NCI-H1694 treated with DMSO at 0.1 percent for 48 hours (cell line): ENCODE measurements at regions not wholly inside any gene's neighbourhood (a gene's known extent, or its start where the extent isn't known, plus 50 kb on each side); places are given as distances from the start of the nearest gene placed in this dataset.
"Not testable (repeated sequence)": the region's sequence is repeated elsewhere in the genome, so short reads cannot be mapped to it uniquely, and the experiment has no call there.

Source experiments
- DNase-seq: peaks from one replicate; lab custom pipeline; 2025; lab: John Stamatoyannopoulos, UW

DNA sequence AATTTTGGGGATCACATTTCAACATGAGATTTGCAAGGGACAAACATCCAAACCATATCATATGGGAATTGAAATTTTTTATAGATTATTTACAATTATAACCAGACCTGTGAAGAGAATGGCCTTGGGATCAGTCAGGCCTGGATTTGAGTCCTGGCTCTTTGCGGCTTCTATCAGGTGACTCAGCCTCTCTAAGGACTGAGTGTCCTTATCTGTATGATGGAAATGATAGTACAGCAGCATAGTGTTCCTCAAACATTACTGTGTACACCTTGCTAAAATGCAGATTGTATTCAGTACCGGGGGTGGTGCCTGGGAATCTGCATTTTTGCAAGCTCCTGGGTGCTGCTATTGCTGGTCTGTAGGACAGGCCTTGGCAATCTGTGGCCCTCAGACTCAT, 206.7 kb upstream of the PROK2 start:
- DNase-seq: no peak

- DNase-seq: no peak
Measured at GRCh38 chr3:71991046-71991445, 206.1 kb upstream of the PROK2 start.

DNA sequence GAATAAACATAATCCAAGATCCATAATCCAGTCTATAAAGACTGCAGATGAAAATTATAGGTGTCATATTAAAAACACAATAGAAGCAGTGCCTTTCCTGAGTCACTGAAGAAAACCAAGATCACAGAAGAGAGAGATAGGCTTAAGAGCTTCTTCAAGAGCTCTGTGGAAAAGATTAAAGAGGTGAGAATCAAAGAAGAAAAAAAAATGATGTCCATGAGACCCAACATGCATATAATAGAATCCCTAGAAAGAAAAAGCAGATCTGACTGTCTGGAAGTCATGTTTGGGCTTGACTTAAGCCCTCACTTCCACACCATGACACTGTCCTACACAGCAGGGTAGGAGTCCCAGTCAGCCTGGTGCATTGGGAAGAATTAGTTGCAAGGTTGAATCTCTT, 205.6 kb upstream of the PROK2 start:
- DNase-seq: no peak

DNA sequence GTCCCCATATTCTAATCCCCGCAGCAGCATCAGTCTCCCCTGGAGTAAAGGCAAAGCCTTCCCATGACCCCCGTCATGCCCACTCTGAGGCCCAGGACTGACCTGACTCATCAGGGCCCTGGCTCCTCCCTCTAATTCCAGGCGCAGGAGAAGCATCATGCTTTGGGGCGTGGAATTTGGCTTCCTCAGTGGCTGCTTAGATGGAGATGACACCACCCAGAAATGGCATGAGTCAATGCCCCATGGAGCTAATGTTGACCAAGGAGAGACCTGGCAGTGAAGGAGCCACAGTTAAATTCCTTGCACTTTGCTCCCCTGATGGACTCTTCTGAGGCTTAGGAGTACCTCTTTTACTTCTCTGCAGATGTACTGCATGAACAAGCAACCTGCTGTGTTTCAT, 204.2 kb upstream of the PROK2 start:
- DNase-seq: no peak

DNA sequence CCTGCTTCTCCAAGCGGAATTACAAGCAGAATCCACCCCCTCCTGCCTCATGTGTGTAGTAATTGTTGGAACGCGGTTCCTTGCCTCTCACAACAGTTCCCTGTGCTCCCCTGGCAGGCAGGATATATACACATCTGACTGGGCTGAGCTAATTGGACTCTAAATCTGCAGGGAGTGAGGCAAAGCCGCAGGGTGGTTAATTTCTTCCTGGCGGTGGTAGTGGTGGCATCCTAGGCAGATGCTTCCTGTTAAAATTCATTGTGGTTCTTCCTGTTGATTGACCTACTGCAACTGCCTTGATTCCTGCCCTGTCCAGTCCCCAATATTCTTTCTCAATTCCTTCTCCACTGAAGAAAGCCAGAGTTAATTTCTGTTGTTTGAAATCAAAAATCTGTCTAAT, 202.9 kb upstream of the PROK2 start:
- peak; percentile 1 for DNase-seq

DNA sequence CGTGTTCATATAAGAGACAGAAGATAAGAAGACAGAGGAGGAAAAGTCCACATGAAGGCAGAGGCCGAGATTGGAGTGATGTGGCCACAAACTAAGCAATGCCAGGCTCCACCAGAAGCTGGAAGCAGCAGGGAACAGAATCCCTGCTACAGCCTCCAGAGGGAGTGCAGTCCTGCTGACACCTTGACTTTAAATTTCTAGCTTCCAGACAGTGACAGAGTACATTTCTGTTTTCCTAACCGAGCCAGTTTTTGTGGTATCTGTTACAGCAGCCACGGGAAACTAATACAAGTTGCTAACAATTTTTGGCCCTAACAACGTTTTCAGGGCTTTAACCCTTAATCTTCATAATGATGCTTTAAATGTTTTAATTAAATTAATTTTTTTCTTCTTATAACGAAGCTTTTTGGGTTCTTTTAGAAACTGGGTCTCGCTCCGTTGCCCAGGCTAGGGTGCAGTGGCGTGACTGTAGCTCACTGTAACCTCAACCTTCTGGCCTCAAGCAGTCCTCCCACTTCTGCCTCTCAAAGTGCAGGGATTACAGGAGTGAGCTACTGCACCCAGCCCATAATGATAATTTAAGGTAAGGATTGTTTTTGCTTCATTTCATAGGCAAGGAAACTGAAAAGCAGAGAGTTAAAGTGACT, 202.3 kb upstream of the PROK2 start:
- no peak for DNase-seq

DNA sequence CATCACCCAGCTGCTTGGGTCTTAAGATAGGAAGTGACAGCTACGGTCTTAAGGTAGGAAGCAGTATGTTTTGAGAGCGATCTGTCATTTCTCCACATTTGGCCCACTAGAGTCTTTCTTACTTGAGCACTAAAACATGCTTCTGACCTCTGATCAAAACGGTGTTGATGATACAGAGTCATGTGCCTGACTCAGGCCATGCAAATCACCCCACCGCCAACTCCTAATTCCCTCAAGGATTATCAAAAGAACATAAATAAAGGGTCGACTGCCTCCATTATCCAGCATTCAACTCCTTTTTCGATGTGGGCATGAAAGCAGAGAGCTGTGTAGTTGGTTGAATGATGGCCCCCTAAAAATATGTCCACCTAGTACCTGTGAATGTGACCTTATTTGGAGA, 201.7 kb upstream of the PROK2 start:
- no peak for DNase-seq

GRCh38 chr3:71984843-71985613, 200.1 kb upstream of the PROK2 start:
- DNase-seq: no peak

DNA sequence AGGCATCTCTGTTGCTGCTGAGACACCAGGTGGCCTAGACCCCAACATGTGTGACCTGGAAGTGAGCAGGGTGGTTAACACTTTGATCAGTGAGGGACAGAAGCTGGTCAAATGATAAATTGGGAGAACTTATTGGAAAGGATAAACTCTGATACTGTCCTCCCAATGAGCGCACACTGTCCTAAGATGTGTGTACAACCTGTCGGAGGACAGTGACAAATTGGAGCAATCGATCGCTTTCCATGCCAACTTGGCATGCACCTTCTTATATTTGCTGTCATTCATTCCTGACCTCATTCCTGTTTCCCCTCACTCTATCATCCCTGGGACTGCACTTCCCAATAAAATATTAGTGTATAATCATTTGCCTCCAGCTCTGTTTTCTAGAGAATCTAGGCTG, 198.7 kb upstream of the PROK2 start:
- no peak for DNase-seq

DNA sequence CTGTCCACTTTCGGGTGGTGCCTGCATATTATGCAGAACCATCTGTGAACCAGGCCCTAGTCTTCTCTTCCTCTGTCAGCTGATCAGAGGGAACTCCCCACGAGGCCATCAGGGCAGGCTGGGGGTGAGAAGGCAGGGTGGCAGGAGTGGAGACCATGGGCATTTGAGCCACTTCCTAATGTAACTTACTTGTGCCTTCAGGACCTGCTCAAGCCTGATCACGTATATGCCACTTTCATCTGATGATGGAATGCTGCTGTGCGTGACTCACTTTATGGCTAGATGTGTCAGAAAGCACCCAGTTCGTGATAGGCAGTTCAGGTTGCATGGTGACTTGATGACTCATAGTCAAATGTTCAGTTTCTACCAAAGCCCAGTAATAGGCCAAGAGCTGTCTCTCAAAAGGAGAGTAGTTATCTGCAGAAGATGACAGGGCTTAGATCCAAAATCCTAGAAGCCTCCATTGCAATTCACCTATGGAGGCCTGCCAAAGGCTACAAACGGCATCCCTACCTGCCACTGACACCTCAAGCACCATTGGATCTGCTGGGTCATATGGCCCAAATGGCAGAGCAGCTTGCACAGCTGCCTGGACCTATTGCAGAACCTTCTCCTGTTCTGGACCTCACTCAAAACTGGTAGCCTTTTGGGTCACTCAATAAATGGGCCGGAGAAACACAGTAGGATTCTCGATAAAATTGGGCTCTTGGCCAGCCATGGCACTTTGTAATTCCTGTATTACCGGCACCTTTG, 197.7 kb upstream of the PROK2 start:
- not testable (repeated sequence) for DNase-seq

- no peak for DNase-seq
Measured at GRCh38 chr3:71979175-71979574, 194.2 kb upstream of the PROK2 start.

GRCh38 chr3:71978150-71978721, 193.3 kb upstream of the PROK2 start:
- DNase-seq: no peak

GRCh38 chr3:71977525-71977924, 192.6 kb upstream of the PROK2 start:
- DNase-seq: no peak

DNA sequence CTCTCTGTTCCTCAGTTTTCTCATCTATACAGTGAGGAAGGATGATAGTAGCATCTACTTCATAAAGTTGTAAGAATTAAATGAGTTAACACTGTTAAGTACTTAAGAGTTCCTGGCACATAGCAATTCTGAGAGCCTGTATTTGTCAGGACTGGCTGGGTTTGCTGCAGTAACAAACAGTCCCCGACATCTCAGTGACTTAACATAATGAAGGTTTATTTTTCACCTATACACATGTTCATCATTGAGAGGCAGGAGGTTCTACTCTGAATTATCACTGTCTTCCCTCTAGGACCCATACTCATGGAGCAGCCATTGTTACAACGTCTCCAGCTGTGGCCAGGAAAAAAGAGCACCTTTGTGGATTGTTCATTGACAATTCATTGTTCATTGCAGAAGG, 190.6 kb upstream of the PROK2 start:
- no peak for DNase-seq

- no peak for DNase-seq
Measured at GRCh38 chr3:71974786-71975185, 189.8 kb upstream of the PROK2 start.

- DNase-seq: no peak
Measured at GRCh38 chr3:71973274-71974030, 188.5 kb upstream of the PROK2 start.

- no peak for DNase-seq
Measured at GRCh38 chr3:71972031-71972430, 187.1 kb upstream of the PROK2 start.

GRCh38 chr3:71968544-71968943, 183.6 kb upstream of the PROK2 start:
- DNase-seq: no peak

- DNase-seq: no peak
Measured at GRCh38 chr3:71966185-71966584, 181.2 kb upstream of the PROK2 start.

GRCh38 chr3:71964170-71964569, 179.2 kb upstream of the PROK2 start:
- no peak for DNase-seq

- peak; percentile 27 for DNase-seq
Measured at GRCh38 chr3:71962561-71963240, 177.8 kb upstream of the PROK2 start.
